ENCODE measurements at regions not wholly inside any gene's neighbourhood (a gene's known extent, or its start where the extent isn't known, plus 50 kb on each side); places are given as distances from the start of the nearest gene placed in this dataset.

GRCh38 chr5:143730112-143730801, 81.7 kb upstream of the HMHB1 start:
- DNase-seq (ENCODE audit: low spot score), result no peak

- no peak for DNase-seq (ENCODE audit: low spot score)
Observed at GRCh38 chr5:143729334-143729946, 82.5 kb upstream of the HMHB1 start.

GRCh38 chr5:143723159-143723558, 88.8 kb upstream of the HMHB1 start:
- DNase-seq (ENCODE audit: low spot score), result no peak

GRCh38 chr5:143721925-143722324, 90.0 kb upstream of the HMHB1 start:
- no peak for DNase-seq (ENCODE audit: low spot score)

GRCh38 chr5:143720689-143721088, 91.3 kb upstream of the HMHB1 start:
- DNase-seq (ENCODE audit: low spot score), result no peak

- no peak for DNase-seq (ENCODE audit: low spot score)
Observed at GRCh38 chr5:143717400-143717799, 94.6 kb upstream of the HMHB1 start.

GRCh38 chr5:143716881-143717280, 95.1 kb upstream of the HMHB1 start:
- DNase-seq (ENCODE audit: low spot score), result no peak

- no peak for DNase-seq (ENCODE audit: low spot score)
Observed at GRCh38 chr5:143715616-143716015, 96.3 kb upstream of the HMHB1 start.

GRCh38 chr5:143714629-143715028, 97.3 kb upstream of the HMHB1 start:
- DNase-seq (ENCODE audit: low spot score), result no peak

GRCh38 chr5:143713047-143714003, 98.6 kb upstream of the HMHB1 start:
- no peak for DNase-seq (ENCODE audit: low spot score)

GRCh38 chr5:143708672-143709071, 103.3 kb upstream of the HMHB1 start:
- DNase-seq (ENCODE audit: low spot score), result no peak

- no peak for DNase-seq (ENCODE audit: low spot score)
Observed at GRCh38 chr5:143707806-143708205, 104.2 kb upstream of the HMHB1 start.

- no peak for DNase-seq (ENCODE audit: low spot score)
Observed at GRCh38 chr5:143705381-143705780, 106.6 kb upstream of the HMHB1 start.

GRCh38 chr5:143703659-143704058, 108.3 kb upstream of the HMHB1 start:
- no peak for DNase-seq (ENCODE audit: low spot score)

GRCh38 chr5:143701493-143701892, 110.5 kb upstream of the HMHB1 start:
- DNase-seq (ENCODE audit: low spot score), result no peak

GRCh38 chr5:143700994-143701393, 111.0 kb upstream of the HMHB1 start:
- DNase-seq (ENCODE audit: low spot score), result no peak

- no peak for DNase-seq (ENCODE audit: low spot score)
Observed at GRCh38 chr5:143699121-143699520, 112.8 kb upstream of the HMHB1 start.

- DNase-seq (ENCODE audit: low spot score), result no peak
Observed at GRCh38 chr5:143698574-143698973, 113.4 kb upstream of the HMHB1 start.

GRCh38 chr5:143696921-143697320, 115.0 kb upstream of the HMHB1 start:
- no peak for DNase-seq (ENCODE audit: low spot score)

GRCh38 chr5:143695941-143696340, 116.0 kb upstream of the HMHB1 start:
- no peak for DNase-seq (ENCODE audit: low spot score)

GRCh38 chr5:143695244-143695864, 116.6 kb upstream of the HMHB1 start:
- no peak for DNase-seq (ENCODE audit: low spot score)

GRCh38 chr5:143694357-143694756, 117.6 kb upstream of the HMHB1 start:
- no peak for DNase-seq (ENCODE audit: low spot score)
